GM19238 (cell line): ENCODE measurements at regions not wholly inside any gene's neighbourhood (a gene's known extent, or its start where the extent isn't known, plus 50 kb on each side); places are given as distances from the start of the nearest gene placed in this dataset.

Experiments
- DNase-seq: peaks from one replicate; pipeline ENCODE4 v3.0.0; 2011; ENCODE audit warnings: low spot score; ENCODE audit not compliant: insufficient read length

DNA sequence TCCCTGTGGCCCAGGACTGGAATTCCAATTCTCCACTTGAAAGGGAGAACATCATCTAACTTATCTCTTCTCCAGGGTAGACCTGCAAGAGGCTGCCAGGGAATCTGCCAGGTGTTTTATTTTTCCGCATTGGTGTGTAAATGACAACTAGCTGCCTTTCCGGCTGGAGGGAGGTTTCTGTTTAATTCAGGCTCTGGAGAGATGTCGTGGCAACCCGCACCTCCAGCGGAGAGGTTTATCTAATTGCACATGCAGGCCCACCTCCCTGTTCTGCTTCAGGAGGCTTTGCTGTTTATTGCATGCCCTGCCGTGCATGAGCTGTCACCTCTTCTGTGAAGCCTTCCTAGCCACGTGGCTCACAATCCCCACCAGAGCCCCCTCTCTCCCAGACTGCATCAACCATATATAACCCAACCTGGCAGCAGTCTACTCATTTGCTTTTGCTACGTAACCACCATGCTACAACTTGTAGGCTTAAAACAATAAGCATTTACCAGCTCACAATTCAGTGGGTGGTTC, 151.6 kb downstream of the C1orf94 start:
- no peak for DNase-seq

DNA sequence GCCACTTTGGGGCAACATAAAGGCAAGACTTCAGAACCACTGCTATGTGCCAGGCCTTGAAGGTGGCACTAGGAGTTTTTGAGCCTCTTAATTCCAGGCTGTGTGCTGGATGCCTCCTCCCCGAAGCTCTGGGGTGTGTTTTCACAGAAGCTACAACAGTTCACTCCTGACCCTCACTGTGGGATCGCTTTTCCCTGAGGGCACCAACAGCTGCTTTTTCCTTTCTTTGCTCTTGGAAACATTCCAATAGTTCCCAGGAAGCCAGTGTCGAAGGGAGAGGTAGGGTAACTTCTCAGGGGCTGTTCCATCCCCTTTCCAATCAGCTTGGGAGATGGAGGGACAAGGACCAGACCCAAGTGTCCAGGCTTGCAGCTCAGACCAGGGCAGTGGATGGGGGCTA, 153.4 kb downstream of the C1orf94 start:
- no peak for DNase-seq

DNA sequence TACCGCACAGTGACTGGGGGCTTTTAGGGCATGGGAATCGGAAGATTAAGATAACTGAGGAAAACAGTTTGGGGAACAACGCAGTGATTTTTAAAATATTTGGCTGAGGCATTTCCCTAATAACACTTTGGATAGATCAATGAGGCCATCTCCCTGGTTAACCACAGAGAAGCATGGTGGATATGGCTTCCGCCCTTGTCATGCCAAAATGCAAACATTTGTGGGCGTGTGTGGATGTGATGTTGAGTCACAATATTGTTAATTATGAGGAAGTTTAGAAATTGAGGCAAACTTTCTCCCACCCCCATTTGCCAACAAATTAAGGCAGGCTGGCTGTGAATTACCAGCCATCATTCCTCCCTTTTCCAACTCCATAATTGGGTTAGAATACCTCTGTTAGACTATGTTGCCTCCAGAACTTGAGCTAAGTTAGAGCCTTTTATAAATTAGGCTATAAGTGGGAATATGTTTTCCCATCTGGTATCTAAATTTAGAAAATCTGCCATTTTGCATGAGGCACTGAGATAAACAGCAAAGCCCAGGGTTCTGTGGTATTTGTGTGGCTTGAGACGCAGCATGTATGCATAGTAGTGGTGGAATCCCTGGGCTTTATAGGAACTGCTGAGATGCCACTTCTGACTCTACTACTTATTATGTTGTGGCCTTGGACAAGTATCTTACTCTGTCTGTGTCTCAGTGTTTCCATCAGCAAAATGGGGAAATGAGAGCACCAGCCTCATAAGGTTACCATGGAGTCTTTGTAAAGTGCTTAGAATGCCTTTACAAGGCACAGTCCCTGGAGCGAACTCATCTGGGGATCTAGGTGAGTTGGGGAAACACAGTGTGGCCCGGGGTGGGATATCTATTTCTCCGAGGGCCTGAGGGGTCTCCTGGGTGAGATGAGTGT, 154.6 kb downstream of the C1orf94 start:
- DNase-seq = no peak

DNA sequence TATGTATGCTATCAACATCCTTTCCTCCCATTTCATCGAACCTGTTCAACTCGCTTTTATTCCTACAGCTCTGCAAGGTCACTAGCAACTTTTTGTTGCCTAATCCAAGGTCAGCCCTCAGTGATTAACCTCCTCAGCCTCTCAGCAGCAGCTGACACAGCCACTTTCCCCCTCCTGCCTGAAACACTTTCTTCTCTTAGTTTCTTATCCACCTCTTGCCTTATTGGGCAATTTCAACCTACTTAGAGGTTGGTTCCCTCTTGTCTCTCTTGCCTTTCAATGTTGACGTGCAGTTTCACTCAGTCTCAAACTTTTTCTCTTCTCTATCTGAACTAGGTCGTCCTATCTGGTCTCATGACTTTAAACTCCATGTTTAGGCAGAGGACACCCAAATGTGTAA, 156.3 kb downstream of the C1orf94 start:
- DNase-seq = no peak

DNA sequence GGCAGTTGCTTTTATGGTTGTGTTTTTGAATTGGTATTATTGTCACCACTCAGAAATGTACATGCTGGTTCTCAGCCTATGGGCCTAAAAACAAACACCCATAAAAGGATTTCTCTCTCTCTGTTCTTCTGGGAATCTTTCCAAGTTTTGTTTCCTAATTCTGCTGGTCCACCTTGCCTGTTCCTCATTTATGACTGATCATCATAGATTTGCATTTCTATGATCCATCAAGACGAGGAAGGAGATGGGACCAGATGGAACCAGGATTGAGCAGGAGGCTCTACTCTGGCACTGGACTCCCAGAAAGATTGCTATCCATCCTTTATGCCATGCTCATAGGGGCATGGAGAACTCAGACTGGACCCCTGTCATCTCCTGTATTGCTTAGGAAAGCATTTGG, 162.2 kb downstream of the C1orf94 start:
- no peak for DNase-seq

DNA sequence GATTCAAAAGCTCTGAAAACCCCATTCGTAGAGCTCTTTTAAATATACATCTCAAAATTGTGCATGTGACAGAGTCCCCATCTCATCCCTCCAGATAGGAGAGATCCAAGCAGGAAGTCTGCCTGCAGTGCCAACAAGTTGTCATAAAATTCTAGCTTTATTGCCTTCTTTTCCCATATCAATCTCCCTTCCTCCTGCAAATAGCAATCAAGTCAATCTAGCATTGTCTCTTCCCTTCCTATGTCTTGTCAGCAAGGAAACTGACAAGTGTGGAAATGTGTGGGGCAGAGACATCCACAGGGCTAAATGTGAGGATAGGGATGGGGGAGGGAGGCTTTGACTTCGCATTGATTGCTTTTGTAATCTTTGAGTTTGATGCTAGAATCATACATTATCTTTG, 165.2 kb downstream of the C1orf94 start:
- no peak for DNase-seq

DNA sequence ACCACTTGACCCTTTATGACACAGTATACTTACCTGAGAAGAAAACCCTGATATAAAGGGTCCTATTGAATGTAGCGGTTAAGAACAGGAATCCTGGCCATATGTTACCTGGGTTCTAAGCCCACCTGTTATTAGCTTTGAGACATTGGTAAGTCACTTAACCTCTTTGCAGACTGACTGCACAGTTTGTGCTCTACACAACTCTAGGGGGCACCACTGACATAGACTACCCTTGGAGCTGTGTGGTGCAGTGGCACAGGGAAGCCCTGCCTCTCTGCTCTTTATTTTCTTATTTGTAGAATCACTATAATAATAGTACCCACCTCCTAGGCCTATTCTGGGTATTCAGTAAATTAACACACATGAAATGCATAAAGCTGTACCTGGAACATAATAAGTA, 165.6 kb downstream of the C1orf94 start:
- DNase-seq = no peak

DNA sequence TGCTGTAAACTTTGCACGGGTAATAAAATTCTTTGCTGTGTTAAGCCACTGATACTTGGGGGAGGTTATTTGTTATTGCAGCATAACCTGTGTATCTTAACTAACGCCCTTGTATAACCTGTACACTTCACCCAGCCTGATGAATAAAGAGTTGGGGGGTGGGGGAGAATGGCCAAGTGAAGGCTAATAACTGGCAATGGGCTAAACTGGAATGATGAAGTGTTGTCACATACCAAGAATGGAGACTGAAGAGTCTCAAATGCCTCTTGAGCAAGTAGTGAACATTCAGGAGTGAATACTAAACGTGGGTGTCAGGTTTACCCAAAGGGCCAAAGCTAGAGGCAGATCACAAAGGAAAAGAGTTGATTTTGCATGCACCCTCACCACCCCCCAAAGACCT, 169.4 kb downstream of the C1orf94 start:
- no peak for DNase-seq

DNA sequence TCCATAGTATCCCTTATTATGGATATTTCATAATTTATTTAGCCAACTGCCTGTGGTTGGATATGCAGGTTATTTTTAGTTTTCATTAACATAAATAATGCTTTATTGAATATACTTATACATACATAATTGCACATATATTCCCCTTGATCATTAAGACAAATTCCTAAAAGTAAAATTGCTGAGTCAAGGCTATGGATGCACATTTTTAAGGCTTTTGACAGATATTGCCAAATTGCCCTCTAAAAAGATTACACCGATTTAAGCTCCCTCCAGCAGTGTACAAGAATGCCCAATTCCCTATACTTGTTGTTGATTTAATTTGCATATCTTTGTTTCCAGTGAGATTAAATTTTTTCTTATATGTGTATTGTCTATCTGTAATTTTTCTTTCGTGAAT, 176.7 kb downstream of the C1orf94 start:
- no peak for DNase-seq

DNA sequence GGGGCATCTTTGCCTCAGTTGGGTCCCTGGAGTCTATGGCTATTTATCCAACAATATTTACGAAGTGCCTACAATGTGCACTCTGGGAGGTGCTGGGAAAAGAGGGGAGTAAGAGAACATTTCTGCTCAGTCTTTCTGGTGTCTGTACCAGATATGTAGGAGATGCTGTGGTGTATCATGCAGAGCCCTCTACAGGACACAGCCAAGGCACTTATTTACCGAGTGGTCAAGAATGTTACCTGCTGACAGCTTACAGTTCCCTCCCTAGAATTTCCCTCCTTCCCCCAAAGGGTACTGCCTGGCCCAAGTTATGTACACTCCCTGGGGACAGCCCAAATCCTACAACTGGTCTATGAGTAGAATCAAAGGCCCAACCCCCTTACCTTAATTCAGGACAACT, 177.7 kb downstream of the C1orf94 start:
- DNase-seq = no peak

DNA sequence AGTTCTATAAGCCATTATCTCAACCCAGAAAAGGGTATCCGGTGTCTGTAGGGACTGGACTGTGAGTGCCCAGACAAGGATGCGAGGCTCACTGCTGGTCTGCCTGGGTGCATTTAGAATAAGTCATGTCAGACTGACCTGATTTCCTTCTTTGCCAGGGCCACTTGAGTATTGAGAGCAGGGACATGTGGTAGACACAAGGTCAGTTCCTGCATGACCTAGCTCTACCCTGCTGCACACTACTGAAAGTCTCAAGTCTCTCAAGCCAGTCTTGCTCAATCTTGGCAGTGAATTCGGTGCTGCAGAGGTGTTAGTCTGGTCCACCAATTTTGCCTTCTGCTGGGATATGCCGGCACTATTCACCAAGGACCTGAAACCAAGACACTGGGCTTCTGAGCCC, 180.1 kb downstream of the C1orf94 start:
- no peak for DNase-seq

DNA sequence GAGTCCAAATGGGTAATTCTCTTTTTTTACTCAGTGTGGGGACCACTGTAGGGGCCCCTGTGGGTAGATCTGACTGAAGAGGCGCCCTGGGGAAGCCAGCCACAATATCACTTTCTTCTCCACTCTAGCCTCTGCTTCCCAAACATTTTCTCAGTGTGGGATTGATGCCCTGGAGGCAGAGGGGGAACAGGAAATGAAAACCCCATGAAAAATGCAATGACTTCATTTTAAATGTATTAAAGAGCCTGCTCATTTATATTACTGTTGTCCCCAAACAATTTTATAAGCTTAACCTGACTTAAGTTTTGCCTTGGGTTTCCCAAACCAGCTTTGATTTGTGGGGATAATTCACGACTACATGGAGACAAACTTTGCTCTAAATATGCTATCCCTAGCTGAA, 181.9 kb downstream of the C1orf94 start:
- no peak for DNase-seq

DNA sequence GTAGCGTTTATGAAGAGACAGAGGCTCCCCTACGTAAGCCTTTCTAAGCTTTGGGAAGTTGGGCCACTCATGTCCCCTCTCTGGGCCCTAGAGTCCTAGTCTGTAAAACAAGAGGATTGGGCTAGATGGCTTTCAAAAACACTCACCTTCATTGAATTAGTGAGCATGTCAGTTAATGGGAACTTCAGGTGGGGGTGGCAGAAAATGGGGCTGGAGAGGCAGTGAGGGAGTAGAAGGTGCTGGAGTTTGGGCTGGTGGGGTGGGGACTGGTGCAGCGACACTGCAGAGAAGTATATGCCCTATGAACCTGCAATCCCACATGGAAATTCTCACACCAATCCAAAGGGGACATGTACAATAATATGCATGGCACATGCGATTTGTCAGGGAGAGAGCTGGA, 182.7 kb downstream of the C1orf94 start:
- DNase-seq = no peak

DNA sequence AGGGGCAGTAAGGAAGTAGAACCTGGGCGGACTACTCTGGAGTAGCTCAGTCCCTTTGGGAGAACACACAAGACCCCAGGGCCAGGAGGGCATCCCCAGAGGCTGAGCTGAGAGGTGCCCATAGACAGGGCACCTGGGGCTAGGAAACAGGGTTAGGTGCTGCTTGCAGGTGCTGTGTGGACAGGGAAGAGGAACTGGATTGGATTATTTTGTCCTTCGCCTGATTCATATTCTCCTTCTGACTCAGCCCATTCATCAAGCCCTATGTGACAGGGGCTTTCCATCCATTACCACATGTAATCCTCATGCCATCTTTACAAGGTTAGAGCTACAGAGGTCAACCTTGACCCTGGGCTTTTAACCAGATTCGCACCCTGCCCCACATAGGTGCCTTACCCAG, 183.9 kb downstream of the C1orf94 start:
- no peak for DNase-seq

DNA sequence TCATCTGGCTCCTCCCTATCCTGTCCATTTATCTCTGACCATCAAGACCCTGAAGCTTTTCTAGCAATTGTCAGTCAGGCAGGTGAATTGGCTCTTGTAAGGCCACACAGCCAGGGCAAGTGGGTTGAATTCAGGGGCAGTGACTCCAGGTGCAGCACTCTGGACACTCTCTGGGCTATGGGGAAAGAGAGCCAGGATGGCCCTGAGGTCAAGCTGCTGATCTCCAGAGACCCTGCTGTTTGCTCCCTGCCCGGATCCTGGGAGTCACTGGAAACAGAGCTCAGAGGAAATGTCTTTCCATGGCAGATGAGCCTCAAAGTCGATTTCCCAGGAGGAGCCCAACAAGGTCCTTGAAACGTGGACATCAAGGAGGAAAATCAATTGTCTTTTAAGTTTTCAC, 184.4 kb downstream of the C1orf94 start:
- no peak for DNase-seq

DNA sequence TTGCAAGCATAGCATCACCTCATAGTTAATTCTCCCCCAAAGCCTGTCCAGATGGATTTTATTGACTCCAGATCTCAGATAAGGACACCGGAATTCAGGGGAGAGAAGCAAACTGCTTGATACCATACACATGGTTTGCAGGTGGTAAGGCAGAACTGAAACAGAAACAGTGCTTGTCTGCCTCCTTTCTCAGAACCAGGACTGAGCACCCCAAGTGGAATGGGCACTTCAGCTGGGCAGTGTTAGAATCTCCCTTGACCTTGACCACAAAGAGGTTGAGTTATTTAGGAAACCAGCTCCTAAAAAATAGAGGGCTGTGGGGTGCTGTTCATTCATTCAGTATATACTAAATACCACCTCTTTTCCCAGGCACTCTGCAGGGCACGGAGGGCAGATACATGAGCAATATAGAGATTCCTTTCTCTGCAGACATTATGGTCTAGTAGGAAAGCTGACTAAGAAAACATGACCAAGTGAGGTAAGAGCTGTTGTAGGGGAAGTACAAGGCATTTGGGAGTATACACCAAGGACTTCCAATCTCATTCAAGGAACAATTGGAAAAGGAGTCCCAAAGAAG, 185.2 kb downstream of the C1orf94 start:
- no peak for DNase-seq

DNA sequence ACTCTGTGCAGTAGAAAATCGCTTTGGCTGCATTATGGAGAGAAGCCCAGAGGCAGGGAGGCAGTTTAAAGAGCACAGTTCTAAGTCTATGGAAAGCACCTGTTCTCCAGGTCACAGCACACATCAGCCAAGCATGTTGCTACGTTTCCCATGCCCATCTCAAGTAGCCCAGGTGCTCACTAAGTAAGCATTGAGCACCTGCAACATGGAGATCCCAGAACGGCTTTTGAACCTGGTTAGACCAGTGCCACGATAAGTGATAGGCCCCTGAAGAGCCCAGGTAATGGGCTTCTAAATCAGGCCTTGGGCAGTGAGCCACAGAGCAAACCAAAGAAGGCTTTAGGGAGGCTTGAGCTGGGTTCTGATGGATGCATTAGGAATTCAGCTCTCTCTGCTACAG, 186.2 kb downstream of the C1orf94 start:
- no peak for DNase-seq

DNA sequence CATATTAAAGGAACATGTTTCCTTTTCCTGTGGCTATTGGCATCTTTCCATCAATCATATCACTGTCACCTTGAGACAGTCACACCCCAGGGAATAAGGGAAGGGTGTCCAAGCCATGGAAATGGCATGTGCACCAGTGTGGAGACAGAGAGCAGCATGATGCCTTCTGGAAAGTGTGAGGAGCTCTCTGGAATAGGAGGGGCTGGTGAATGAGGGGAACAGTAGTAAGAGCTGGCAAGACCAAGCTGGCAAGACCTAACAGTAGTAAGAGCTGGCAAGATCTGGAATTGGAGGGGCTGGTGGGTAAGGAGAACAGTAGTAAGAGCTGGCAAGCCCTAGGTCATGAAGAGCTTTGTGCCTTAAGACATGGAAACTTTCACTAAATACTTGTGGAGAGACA, 186.7 kb downstream of the C1orf94 start:
- DNase-seq = no peak

DNA sequence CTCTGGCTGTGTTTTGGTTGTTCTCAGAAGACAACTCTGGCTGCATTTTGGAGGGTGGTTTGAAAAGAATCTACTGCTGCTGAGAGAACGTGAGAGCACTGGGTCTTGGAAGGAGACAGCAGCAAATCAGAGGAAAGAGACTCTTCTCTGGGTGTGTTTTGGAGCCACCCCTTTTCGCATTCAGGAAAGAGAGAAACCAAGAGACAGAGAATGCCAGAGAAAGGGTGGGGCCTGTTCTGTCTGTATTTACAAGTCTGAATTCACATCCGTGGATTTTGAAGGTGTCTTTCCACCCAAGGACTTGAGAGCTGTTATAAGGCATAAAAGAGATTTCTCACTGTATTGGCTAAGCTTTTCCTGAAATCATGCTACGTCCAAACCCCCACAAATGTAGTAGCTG, 187.2 kb downstream of the C1orf94 start:
- no peak for DNase-seq

DNA sequence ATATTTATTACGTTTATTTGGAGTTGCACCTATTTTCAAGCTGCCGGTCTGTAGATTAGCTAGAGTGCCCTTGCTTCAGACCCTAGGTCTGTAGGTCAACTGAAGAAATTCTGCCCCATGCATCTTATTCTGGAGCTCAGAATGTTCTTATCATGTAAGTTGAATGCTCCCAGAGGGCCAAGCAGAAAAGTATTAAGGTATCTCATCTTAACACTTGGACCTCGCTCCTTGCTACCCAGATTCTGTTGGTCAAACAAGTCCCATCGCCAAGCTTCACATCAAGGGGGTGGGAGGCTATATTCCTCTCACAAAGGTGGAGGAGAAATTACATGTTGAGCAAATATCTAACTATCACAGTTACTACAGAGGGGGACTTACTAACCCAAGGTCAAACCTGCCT, 187.7 kb downstream of the C1orf94 start:
- DNase-seq = no peak

DNA sequence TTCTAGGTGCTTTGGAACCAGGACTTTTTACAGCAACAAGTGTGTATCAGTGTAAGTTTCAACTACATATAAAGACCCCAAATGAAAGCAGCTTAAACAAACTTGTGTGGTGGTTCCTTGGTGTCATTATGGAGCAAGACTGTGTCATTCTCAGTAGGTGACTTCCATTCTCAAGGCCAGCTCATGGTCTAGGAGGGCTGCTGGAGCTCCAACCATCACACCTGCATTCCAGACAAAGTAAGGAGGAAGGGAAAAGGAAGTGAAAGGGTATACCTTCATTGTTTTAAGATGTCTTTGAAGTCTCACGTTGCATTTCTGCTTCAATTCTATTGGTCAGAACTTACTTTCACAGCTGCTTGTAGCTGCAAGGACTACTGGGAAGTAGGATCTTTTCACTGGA, 188.6 kb downstream of the C1orf94 start:
- no peak for DNase-seq

DNA sequence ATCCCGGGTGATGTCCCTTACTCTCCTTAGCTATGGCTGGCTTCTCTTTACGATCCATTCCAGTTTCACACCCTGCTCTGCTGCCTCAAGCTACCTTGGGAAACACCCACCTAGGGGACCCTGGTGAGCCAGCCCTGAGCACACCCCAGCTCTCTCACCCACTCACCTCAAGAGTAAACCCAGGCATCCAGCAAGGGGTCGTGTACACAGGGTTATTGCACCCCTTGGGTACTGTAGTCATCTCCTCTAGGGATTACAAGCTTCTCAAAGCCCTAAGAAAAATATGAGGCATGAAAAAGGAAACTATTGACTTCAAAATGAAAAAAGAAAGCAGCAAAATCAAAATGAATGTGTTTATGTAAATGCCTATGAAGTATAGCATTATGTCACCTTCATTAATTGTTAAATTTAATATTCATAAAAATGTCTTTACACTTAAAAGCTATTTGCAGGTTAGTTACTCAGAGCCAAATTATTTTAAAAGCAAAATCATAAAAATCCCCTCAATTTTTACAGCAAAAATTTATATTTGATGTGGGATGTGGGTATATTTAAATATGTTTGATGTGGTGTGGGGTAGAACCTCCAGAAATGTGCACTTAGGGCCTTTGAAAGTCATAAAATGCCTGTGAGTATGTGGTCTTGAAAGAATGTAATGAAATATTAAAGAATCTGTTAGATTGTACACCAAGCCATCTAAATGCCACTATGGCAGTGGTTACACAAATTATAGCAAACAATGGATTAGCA, 190.3 kb downstream of the C1orf94 start:
- no peak for DNase-seq
